Right forelimb (tissue), 1 donor: ENCODE measurements at regions not wholly inside any gene's neighbourhood (a gene's known extent, or its start where the extent isn't known, plus 50 kb on each side); places are given as distances from the start of the nearest gene placed in this dataset.
"Not testable (repeated sequence)": the region's sequence is repeated elsewhere in the genome, so short reads cannot be mapped to it uniquely, and the experiment has no call there.

Experiments
- DNase-seq: peaks from one replicate; pipeline ENCODE4 v3.0.0-alpha.2; 2018

DNA sequence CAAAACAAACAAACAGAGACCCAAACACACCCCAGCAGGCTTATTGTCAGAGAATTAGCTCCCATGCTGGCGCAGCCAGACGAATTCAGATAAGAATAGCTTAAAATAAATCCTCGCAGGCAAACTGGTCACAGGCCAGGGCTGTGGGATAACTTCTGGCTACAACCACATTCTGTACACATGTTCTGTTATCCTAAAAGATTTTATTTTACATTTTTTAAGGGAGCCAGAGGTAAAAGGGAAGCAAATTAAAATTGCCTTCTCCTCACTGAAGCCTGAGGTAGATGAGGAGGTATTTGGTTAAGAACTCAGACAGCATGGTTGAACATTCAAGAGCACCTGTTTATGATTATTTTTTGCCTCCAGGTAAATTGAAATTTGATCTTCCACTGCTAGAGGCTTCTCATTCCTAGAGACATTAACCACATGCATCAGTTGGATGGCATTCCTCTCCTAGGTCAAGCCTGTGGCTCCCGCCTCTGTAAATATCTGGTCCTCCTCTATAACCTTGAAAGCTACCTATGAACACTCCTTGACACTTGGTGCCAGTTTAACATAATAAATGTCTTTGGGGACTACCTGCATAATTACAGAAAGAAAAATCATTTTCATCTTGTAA is 190.3 kb downstream of the SATB1 start:
- DNase-seq = no peak

DNA sequence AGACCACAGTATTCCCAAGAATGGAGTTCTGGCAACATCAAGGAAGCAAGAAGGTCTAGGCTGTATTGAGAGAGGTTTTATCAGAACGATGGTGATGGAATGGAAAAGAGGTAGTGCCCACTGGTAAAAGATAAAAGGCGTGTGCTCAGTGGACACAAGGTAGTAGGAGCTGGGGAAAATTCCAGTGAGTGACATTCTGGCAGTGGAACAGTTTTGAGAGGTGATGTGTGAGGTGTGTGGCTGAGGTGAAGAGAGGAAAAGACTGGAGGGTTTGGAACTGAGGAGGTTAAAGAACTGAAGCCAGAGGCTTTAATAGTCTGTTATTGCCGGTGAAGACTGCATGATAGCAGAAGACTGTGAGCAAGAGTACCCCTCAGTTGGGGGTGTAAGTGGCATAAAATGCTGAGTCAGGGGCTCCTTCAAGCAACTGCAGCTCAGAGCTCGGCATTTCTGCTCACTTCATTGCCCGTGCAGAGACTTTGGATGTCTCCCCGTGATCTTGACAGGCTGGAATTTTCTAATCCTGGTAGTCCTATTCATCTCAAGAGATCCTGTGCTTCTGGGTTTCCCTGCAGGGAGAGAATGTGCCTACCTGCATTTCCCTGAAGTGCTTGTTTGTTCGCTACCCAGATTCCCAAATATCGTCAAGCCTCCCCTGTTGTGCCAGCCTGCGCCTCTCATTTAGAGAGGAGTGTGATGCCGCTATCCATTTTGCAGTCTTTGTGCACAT is 191.0 kb downstream of the SATB1 start:
- no peak for DNase-seq

DNA sequence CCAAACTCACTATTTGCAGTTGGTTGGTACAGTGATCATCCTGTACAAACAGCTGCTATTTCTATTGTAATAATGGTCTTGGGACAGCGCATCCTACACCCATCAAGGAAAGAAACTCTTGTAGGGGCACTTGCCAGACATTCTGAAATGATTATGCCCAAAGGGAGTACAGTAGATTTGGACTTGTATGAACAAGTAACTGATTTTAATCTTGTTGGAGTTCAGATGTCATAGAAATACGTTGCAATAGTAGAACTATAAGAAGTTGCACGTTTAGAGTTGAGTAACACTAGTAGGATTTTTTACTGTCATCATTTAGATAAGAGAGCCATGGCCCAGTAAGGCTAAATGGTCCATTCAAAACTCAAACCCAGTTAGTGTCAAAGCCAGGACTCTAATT is 192.8 kb downstream of the SATB1 start:
- no peak for DNase-seq

DNA sequence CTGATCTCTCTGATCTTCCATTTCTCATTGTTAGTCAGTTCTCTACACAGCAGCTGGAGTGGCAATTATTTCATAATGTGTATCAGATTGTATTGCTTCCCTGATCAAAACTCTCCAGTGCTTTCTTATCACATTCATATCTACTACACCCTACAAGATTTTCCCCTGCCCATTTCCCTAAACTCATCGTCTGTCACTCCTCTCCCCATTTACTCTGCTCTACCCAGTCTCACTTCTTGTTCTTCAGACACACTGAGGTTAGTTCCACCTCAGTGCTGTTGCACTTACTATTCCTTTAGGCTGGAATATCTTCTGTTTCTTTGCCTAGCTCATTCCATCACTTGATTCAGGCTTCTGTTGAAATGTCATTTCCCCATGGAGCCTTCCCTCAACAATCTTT is 197.1 kb downstream of the SATB1 start:
- DNase-seq = no peak

DNA sequence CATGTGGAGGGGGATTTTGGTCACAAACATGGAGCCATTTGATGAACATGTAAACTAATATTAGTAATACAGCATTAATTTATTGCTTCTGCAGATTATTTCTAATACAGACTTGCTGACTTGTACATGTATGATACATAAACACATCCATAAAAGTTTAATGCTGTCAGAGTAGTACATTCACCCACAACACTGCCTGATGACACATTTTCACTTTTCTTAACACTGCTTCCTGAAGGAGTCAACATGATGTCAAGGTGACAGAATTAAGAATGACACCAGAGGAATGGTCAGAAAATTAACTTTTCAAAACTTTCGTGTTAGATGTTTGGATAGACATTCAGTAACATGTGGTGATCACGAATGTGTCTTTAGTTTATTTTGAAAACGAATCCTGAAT is 199.4 kb downstream of the SATB1 start:
- DNase-seq = no peak

DNA sequence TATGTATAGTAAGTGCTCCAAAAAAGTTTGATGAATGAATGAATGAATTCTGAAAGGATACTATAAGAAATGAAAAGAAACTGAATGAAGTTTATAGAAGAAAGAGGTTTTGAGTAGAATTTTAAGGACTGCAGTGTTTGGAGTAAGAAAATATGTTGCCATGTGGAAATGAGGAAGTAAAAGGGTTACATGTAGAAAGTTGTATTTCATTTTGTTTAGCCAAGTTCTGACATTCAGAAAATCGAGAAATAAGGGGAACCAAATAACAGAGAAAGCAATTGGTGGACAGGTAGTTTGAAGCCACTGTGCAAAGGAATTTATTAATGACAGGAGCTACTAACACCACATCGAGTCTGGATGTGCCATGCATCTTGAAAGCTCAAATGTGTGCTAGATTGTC is 200.7 kb downstream of the SATB1 start:
- DNase-seq = no peak

DNA sequence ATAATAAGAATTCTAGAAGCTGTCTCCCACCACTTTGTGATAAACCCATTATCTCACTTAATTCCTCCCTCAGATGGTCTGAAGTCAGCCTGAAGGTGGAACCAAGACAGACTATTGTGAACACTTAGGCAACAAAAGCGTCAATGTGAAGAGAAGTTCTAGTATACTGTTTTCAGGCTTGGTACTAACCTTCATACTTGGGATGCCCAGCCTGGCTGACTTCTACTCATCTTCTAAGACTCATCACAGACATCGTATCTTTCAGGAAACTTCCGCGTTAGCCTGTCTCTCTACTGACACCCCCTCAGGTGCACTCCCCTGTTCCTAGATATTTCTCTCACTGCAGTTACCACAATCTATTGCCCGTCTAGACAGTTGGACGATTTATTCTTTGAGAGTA is 201.2 kb downstream of the SATB1 start:
- no peak for DNase-seq

DNA sequence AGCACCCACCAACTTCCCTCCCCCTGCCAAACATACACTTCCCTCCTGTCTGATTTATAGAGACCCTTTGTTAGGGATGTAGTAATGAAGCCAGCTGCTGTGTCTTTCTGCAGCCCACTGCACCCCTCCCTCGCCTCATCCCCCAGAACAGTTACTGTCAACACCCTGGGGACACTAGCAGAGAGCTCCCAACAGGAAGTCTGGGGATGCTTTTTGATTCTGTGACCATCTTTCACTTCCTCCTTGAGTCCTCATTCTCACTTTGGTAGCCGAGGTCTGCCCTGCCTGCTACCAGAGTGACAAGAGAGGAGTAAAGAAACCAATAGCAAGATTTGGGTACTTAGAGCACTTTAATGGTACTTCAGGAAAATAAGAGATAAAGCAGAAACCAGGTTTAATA is 201.6 kb downstream of the SATB1 start:
- no peak for DNase-seq

DNA sequence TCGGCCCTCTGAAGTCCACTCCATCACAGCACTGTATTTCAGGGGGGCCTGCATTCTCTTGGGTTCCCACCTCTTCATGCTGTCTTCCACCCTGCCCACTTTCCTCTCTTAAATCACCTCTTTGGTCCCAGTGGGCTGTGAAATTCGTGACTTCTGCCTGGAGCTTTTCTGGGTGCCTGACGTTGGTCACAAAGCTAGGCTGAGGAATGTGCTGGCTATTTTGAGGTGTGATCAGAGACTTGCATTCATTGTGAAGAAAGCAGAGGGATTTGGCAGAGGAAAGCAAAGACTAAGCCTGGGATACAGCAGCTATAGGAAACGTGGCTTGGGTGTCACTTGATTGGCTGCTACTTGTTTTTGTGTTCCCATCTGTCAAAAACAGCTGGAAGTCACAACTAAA is 202.5 kb downstream of the SATB1 start:
- no peak for DNase-seq

DNA sequence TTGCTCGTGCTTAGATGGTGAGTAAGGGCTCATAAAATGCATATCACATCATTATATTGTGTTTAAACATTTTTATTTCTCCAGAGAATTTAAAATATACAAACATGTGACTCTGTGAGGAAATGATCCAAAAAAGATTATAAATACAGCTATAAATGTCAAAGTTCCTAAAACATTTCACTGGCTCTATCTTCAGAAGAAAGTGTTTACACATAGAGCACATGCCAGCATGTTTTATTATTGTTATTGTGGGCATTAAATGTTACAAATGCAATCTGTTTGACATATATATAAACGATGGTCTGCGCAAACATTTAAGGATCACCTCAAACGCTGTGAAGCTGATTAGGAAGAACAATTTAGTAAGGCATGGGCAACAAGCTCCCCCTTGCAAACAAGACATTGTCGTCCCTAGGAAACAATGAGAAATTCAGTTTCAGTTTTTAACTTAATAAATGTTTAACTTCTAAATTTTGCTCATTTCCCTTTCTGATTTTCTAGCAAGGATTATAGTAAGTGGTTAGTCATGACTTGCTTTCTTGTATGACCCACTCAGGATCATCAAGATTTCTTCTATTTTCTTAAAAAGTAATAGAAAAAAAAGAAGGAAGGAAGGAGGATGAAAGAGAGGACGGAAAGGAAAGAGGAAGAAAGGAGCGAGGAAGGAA is 207.5 kb downstream of the SATB1 start:
- no peak for DNase-seq

DNA sequence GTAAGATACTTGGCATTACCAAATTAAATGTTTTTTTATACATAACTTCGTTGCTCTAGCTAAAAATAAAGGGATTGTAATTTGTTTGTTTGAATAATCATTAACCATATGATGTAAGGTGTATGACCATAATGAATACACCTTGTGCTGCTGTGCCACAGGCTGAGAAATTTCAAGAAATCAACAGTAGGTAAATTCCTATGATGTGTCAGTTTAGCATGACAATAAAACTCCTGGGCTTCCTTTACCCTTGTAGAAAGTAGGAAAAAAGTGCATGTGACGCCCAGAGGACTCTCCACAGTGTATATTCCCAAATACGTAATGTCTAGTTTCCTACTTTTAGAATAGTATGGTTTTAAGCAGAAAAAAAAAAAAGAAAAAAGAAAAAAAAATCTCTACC is 208.1 kb downstream of the SATB1 start:
- DNase-seq = no peak

DNA sequence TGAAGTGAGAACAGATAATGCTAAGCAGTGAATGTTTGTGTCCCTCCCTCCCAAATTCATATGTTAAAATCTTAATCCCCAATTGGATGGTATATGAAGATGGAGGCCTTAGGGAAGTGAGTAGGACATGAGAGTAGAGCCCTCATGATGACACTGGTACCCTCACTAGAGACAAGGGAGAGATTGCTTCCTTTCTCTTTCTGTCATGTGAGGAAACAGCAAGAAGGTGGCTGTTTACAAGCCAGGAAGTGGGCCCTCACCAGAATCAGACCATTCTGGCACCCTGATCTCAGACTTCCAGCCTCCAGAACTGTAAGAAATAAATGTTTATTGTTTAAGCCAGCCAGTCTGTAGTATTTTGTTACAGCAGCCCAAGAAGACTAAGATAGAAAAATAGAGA is 209.5 kb downstream of the SATB1 start:
- no peak for DNase-seq

DNA sequence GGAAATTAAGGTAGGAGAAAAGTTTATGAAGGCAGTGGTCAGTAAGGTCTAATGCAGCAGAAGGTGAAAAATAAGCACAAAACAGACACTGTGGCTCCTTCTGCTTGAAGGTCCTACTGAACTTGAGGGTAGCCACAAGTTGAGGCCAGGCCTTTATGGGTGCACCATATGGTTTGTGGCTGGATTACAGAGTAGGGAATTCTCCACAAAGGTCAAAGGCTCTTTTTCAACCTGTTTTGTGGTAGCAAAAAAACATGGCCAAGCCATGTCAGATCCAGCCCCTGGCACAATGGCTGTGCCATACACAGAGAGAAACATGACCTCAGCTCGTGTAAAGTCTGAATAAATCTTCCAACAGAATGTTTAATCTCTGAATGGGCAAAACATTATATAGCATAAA is 214.0 kb downstream of the SATB1 start:
- DNase-seq = no peak

DNA sequence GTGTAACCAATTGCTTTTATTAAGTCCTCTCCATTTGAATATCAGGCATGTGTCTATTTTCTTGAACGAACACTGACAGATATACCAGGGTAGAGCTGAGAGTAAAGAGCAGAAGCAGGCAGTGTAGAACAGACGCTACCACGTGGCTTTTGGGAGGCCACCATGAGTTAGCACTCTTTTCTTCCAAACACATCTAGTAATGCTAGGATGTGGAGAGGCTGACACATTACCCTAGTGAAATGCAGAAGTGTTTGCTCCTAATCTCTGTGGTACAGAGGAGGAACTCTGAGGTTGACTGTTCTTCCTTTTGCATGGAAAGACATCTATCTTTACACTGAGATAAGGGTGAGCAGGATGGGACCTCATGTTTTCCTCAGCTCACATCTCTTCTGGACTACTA is 216.3 kb downstream of the SATB1 start:
- no peak for DNase-seq

DNA sequence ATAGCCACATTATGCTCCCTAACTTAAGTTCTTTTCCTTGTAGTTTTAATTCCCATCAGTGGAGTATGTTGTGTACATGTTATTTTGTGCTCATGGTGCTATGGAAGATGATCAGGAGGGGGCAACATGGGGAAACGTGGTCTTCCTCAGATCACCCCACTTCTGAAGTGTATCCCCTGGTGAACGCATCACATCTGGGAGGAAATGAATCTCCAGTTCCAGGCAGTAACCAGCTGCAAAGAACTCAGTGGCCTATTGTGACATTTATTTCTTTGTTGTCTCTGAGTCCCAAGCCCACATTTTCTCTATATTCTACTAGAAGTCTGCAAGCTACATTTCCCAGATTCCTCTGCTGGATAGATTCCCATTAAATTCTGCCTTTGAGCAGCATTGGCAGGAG is 217.0 kb downstream of the SATB1 start:
- no peak for DNase-seq

DNA sequence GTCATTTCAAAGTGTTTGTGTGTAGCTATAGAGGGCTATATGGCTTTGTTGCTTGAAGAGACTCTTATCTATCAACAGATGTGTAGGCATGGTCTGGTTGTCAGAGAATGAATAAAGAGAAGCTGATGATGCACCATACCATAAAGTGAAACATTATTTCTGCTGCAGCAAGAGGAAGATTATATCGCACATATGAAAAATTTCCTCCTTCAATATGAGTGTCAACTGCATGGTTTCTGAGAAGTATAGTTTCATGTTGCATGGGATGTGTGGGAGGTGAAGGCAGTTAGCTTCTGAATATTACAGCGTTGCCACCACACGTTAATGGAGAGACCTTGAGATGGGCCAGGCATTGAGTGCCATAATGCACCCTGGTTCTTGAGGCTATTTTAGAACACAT is 217.9 kb downstream of the SATB1 start:
- DNase-seq = no peak

DNA sequence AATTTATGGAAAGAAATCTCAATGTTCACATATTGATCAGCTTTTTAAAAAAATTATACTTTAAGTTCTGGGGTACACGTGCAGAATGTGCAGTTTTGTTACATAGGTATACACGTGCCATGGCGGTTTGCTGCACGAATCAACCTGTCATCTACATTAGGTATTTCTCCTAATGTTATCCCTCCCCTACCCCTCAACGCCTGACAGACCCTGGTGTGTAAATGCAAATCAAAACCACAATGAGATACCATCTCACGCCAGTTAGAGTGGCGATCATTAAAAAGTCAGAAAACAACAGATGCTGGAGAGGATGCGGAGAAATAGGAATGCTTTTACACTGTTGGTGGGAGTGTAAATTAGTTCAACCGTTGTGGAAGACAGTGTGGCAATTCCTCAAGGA is 219.4 kb downstream of the SATB1 start:
- not testable (repeated sequence) for DNase-seq

DNA sequence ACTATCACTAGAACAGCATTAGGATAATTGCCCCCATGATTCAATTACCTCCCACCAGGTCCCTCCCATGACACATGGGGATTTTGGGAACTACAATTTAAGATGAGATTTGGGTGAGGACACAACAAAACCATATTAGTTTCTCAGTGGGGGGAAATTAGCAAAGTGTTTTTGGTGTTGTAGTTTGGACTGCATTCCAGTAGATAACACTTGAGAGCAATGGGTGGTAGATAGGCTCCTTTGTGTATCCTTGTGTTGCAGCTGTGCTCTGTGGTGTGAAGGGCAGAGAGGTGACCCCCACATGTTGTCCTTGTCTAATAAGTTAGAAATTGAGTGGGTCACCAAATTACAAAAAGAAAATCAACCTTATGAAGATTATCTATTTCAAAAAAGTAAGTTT is 223.8 kb downstream of the SATB1 start:
- no peak for DNase-seq

DNA sequence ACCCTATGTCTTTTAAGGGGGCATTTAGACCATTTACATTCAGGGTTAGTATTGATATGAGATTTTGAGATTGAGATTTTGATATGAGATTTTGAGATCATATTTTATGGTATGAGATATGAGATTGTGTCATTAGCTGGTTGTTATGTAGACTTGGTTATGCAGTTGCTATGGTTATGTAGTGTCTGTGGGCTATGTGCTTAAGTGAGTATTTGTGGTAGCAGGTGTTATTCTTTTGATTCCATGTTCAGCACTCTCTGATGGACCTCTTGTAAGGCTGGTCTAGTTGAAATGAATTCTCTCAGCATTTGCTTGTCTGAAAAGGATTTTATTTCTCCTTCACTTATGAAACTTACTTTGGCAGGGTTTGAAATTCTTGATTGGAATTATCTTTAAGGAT is 225.4 kb downstream of the SATB1 start:
- DNase-seq = no peak

DNA sequence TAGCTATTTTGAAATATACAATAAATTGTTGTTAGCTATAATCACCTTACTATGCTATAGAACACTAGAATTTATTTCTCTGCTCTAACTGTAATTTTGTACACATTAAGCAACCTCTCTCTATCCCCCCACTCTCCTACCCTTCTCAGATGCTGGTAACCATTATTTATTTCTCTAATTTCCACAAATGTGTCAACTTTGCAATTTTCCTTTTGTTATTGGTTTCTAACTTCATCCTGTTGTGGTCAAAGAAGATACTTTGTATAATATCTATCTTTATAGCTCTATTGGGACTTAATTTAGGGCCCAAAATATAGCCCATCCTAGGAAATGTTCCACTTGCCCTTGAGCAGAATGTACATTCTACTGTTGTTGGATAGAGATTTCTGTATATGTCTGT is 229.3 kb downstream of the SATB1 start:
- no peak for DNase-seq

DNA sequence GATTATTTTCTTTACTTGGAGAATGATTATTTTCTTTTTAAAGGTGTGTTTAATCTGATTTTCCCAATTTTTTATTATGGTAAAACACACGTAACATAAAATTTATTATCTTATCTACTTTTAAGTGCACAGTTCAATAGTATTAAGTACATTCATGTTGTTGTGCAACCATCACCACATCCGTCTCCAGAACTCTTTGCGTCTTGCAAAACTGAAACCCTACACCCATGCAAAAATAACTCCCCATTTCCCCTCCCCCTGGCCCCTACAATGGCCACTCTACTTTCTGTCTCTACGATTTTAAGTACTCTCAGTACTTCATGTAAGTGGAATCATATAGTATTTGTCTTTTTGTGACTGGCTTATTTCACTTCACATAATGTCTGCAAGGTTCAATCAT is 230.7 kb downstream of the SATB1 start:
- DNase-seq = no peak

DNA sequence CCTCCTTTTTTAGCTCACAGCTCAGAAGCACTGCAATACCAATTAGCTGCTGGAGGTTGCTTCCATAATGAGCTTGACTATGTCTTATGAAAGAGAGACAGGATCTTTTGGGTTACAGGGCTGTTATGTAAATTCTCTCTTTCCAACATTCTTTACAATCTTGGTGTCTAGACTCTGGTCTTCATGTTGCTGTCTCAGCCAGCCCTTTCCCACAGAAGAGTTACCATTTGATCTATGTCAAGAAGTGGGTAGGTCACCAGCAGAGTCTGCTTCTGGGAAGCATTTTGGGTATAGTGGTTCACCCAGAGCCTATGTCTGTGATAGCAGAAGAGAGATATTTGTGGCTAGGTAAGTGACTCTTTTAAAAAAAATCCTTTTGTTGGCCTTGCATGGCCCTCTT is 234.5 kb downstream of the SATB1 start:
- DNase-seq = no peak

DNA sequence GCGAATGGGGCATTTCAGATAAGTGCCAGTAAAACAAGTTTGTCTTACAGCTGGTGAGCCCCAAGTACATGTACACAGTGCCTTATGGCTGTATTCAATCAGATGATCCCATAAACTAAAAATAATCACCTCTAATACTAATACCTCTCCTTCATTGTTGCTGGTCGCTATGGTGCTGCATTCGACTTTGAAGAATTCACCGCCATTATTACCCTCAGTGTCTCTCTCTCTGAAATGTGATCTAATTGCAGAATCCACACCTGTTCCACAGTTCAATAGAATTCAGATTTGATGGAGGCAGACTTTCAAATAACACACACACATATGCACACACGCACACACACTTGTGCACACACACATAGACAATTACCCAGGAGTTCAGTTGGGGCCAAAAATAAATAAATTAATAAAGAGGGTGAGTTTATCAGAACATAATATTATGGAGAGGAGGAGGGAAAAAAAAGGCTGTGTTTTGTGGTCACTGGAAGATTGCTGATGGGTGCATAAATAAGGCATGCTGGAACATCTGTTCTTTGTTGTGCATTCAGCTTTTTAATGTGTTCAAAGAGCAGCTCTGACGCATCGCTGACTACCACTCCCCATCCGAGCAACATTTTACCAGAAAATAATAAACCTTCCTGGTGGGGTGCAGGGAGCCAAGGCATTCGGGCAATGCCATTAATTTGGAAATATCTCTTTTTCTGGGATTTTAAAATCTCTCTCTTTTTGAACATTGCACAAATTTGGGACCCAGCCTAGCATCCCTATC is 235.7 kb downstream of the SATB1 start:
- DNase-seq = no peak

DNA sequence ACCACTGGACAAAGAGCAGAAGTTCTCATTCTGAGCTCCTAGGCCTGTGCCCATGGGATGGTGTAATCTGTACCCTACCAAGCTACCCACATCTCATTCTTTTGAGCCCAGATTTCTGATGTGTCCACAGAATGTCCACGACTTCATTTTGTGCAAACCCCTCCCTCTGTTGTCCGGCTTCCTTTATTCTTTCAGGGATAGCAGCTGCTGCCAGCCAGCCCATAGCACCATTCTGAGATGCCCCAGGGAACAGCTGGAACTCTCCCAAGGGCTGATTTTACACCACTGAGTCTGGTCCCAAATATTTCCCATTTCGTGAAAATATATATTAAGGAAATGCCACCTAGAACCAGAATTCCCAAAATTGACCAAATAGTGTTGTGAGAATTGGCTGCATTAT is 236.6 kb downstream of the SATB1 start:
- no peak for DNase-seq
